NK-92 treated with Interleukin-12 subunit alpha and Interleukin-12 subunit beta, amount 100 ng/mL, for 24 hours (cell line): ENCODE measurements at regions not wholly inside any gene's neighbourhood (a gene's known extent, or its start where the extent isn't known, plus 50 kb on each side); places are given as distances from the start of the nearest gene placed in this dataset.
A peak's percentile ranks its signal among the peaks of the same experiment; 100 is the strongest.
"Not testable (repeated sequence)": the region's sequence is repeated elsewhere in the genome, so short reads cannot be mapped to it uniquely, and the experiment has no call there.

ENCODE experiments used
- DNase-seq: peaks from one replicate; lab custom pipeline; 2025; lab: John Stamatoyannopoulos, UW

DNA sequence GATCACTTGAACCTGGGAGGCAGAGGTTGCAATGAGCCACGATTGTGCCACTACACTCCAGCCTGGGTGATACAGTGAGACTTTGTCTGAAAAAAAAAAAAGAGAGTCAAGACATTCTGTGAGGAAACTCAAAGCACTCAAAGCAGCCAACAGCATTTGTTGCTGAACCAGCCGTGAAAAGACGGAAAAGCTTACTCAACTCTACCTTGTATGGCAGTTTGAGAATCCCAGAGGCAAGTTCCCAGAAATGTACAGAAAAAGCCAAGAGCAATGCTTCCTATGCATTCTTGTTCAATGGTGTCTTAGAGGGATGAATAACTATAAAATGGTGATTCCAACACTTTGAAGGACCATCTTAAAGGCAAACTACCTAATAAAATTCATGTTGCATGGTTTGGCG lies 170.2 kb downstream of the HSD17B3 start:
- no peak for DNase-seq

DNA sequence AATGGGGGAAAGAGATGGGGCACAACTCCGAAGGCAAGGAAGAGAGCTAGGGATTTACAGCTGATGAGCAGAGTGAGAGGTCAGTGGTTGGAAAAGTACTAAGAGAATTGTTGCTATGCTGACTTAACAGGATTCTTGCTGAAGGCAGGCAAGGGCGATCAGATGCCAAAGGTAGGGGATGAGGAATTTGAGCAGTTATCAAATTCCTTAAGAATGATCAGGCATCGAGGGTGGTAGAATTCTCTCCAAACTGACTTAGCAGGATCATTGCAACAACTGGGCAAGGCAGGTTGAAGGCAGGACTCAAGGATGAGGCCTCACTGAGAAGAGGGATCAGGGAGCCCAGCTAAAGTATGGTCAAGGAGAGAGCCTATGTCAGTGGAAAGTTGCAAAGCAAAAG lies 171.0 kb downstream of the HSD17B3 start:
- DNase-seq: no peak

DNA sequence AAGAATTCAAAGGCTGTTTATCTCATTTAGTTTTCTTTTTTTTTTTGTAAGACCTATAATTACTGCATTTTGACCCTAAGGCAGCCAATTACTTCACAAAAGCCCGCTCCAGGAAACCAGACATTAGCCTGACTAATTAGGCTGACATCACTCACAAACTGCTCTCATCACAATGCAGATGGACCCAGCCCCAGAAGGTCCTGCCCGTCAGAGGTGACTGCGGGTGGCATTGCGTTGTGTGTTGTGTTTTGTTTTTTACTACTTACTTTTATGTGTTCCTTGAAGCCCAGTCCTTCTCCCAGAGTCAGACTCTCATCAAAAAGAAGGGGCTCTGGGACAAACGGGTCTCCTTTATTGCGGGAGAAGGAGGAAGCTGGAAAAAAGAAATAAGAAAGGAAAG lies 172.2 kb downstream of the HSD17B3 start:
- DNase-seq: no peak

DNA sequence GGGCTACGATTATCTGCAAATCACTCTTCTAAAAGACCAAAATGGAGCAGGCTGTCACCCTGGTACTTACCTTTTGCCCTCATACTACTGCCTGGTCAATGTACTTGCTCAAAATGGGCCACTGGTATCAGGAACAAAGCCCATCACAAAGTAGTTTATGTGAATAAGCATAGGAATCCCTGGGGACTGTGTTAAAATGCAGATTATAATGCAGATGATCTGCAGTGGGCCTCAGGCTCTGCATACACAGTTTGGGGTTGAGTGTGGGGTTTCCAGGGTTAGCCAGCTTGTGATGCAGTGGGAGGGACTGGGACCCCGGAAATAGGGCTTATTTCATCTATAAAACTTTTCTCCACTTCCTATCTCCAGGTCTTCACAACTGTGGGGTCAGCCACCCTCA lies 173.1 kb downstream of the HSD17B3 start:
- no peak for DNase-seq

DNA sequence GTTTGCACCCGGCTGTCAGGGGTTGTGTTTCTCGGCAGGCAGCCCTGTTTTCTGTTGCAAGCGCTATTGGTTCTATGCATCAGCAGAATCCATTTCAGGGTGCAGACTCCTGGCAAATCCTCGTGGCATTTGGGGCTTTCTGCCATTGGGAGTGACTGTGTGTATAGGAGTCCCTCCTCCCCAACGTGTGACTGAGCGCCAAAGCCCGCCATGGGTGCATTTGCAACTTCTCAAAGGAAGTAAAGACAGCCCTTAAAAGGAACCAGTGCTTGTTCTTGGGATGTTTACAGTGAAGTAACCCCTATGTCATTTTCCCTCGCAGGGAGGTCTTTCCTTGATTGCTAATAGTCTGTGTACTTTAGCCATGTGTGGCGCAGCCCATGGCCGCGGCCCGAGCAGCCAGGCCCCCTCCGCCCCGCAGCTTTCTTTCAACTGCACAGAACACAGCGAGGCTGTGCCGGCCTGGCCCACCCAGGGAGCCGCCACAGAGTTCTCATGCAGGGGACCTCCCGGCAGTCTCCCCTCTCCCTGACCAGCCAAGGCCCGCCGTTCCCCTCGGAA lies 175.6 kb downstream of the HSD17B3 start:
- DNase-seq: no peak

DNA sequence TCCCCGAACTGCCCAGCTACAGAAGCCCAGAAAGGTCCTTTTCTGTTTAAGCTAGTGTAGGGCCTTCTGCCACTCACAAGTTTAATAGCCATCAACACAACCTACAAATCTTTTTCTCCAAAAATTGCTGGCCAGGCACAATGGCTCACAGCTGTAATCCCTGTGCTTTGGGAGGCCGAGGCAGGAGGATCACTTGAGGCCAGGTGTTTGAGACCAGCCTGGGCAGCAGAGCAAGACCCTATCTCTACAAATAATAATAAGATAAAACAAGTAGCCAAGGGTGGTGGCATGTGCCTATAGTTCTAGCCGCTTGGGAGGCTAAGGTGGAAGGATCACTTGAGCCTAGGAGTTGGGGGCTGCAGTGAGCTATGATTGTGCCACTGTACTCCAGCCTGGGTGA lies 176.4 kb downstream of the HSD17B3 start:
- no peak for DNase-seq

DNA sequence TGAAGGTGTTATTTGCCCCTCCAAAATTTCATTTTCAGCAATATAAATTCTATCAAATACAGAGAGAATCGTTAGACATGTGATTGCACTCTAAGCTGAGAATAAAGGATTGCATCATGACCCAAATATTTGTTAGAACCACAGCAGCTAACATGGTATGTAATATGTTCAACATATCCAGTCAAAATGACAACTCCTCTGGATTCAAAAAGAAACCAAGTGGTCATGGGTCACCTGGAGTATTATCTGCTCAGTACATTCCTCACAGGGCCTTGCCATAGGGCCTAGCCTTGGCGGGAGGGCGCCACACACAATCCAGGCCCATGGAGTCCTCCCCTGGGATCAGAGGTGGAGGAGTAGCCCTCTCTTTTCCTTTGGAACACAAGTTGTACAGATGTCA lies 179.2 kb downstream of the HSD17B3 start:
- no peak for DNase-seq

DNA sequence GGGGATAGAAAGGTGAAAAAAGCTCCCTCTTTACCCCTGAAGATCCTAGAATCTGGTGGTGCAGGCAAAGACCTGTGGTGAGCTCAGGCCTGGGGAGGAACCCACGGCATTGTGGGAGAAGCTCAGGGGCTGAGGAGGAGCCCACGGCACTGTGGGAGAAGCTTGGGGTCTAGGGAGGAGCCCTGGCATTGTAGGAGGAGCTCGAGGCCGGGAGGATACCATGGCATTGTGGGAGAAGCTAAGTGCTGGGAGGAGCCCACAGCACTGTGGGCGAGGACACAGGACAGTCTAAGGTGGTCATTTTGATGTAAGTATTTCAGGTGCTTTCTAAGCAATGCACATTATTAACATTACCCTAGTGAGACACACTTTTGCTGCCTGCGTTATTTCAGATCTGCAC lies 179.7 kb downstream of the HSD17B3 start:
- DNase-seq: no peak

DNA sequence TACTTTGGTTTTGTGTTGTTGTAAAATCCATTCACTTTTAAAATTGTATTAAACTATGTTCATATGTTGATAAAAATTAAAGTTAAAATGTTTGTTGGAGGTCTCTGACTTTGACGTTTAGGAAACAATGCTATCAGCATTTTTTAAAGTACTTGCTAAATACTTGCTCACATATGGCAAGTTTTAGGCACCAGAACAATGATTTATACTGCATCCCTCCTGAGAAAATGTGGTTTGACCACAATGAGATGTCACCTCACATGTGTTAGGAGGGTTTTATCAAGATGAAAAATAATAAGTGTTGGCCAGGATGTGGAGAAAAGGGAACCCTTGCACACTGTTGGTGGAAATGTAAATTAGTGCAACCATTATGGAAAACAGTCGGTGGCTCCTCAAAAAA lies 180.8 kb downstream of the HSD17B3 start:
- DNase-seq: no peak

DNA sequence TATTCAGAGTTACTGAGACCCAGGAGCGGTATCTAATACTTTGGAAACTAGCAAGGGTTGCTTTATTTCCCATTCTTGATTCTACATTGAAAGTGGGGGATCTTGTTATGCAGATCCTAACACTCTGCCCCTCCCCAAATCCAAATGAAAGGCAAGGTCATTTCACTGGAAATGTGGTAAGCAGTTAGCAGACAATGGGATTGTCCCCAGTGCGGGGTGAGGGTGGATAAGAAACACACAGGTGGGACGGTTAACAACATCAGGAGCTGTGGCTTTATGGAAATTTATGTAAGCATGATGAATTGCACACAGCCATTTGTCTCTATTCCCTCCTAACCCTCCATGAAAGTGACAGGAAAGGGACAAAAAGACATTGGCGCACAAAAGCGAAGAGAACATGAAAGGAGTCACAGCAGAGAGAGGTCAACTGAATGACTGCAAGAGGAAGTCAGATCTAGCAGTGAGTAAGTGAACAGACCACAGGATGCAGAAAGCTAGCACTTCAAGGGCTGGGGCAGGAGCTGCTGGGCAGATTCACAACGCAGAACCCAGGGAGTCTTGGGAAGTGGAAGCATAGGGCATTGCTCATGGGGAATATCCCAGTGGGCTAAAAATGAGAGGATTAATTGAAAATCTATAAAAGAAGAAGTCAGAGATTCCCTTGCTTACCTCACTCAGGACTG lies 184.4 kb downstream of the HSD17B3 start:
- peak; percentile 10 for DNase-seq

DNA sequence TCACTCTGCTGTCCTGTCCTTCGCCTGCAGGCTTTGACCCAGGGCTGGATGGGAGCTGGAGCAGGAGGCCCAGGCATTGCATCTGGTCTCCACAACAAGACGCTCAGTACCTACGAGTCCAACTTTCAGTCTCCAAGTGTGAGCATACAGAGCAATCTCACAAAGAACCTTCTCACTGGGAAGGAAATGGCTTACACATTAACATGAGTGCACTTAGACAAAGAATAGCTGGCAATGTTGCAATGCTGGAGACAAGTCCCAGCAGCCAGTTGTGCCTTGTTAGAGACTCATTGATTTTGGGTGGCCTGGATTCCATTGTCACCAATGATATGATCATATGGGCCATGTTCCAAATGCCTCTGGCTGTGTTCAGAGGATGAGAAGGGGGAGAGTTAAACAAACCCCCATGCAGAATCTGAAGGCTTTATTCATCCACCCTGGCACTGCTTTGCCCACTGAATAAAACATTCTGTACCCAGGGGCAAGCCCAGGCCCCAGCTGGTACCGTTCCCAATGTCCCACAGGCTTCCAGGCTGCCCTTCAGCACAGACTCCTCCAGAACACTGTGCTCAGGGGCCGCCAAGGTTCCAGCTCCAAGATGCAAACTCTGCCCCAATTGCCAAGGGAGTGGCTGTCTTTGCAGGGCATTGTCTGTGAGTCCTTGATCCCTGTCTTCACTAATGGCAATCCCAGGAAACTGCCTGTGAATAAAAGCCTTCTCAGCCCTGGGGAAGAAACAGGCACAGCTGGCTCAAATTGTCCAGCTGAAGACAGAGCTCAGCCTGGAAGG lies 185.5 kb downstream of the HSD17B3 start:
- DNase-seq: no peak

DNA sequence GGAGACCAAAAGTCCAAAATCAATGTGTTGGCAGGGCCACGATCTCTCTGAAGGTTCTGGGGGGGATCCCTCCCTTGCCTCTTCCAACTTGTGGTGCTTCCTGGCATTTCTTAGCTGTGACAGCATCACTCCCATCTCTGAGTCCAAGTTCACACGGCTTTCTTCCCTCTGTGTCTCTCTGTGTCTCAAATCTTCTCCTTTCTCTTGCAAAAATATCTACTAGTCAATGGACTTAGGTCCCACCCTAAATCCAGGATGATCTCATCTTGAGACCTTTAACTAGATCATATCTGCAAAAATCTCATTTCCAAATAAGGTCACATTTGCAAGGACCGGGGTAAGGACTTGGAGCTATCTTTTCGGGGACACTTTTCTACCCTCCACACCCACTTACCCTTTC lies 186.1 kb downstream of the HSD17B3 start:
- no peak for DNase-seq

DNA sequence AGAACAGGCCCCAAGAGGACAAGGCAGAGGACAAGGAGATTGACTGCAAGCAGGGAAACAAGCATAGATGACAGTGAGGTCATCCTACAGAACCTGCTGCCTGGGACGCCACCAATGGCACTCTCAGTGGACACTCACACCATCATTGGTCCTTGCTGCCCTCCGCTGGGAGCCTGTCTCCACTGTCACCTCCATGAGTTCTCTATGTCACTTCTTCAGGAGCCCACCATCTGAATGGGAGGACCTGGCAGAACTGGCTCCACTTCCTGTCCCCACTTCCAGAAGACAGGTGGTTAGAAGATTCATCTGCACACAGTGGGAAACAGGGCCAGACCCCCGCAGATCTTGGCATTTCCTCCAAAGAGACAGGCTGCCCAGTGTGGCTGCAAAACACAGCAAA lies 188.9 kb downstream of the HSD17B3 start:
- no peak for DNase-seq

DNA sequence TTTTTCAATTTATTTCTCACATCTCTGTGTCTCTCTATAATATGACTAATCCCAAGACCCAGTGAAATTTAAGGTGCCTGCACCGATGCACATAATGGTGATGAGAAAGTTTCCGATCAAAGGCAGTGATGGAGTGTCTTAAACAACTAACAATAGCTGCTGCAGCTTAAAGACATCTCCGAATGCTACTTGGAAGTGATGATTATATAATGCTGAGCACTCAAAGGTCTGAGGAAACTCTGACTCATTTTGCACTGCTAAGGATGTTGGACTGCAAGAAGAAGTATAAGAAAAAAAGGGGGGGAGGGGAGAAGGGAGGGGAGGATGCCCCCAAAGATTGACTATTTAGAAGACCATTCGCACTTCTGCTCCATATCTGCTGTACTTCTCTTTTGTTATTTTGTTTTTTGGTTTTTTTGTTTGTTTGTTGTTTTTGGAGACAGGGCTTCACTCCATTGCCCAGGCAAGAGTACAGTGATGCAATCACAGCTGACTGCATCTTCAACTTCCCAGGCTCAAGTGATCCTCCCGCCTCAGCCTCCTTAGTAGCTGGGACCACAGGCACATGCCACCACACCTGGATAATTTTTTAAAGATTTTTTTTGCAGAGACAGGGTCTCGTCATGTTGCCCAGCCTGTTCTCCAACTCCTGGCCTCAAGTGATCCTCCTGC lies 192.2 kb downstream of the HSD17B3 start:
- no peak for DNase-seq

DNA sequence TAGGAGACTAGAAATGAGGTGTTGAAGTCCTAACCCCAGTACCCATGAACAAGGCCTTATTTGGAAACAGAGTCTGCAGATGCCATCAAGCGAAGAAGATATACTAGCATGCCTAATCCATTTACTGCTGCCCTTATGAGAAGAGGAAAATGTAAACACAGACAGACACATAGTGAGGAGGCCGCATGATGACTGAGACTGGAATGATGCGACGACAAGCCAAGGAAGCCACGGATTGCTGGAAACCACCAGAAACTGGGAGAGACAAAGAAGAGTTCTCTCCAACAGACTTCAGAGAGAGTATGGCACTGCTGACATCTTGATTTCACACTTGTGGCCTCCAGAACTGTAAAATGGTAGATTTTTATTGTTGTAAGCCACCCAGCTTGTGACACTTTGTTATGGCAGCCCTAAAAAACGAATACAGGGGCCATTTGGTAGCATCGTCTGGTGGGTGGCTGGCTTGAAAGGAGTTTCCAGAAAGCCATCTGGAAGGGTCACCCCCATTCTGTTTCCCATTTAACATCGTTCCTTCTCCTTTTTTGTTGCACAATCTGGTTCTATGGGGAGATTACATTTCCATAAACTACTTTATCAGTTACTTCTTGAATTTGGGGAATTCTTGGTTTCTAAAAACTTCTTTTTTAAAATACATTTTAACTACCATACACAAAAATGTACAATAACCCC lies 193.1 kb downstream of the HSD17B3 start:
- DNase-seq: no peak

DNA sequence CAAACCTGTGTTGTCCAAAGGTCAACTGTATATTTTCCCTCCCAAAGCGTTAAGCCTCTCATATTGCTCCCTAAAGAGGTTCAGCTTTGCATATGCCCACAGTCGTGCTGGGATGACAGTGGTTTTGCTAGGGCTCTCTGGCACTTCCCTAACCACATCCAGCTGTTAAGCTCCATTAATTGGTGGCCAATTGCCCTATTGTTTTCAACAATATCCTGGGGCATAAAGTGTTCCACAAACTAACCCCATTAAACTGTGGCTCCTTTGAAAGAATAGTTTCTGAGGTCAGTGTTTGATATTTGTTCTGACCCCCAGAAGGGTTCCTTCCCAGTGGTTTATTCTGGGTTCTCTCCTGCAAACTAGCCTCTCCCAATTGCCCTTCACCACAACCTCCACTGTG lies 194.5 kb downstream of the HSD17B3 start:
- DNase-seq: no peak

DNA sequence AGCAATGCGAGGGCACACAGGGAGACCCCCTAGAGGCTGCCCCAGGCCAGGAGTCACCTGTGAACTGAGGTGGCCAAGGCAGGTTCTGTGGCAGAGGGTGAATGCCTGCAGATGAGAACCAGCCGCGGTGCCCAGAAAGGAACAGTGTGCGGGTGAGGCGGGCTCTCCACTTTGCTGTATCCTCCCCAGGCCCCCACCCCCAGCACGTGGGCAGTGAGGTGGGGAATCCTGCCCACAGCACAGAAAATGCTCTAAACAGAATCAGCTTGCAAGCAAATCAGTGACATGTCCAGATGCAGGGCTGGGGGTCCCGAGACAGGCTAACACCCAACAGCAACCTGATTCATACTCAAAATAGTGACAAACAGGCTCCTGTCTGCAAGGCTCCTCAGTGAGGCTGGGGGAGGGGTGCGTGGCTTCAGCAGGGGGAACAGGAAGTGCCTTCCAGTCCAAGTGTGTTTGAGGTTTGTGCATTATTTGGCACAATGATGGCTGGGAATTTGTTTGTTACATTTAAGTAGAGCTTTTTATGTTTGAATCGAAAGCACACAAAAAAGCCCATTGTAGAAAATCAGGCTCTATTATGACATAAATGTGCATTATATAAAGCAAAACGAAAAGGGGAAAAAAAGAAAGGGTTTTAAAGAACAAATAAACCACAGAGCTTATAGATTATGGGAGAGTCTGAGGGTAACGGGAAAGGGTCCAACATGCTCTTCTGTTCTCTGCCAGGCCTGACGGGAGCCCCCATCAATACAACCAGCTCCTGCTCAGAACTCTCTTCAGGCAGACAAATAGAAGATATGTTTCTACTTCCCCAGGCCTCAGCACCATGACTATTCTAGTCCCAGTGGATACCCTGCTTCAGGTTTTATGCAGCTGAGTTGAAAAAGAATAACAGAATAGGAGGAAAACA lies 201.3 kb downstream of the HSD17B3 start:
- peak; percentile 15 for DNase-seq

DNA sequence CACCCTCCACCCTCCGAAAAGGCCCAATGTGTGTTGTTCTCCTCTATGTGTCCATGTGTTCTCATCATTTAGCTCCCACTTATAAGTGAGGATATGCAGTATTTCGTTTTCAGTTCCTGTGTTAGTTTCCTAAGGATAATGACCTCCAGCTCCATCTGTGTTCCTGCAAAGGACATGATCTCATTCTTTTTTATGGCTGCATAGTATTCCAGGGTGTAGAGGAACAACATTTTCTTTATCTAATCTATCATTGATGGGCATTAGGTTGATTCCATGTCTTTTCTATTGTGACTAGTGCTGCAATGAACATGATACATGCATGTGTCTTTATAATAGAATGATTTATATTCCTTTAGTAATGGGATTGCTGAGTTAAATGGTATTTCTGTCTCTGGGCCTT lies 211.3 kb downstream of the HSD17B3 start:
- not testable (repeated sequence) for DNase-seq

DNA sequence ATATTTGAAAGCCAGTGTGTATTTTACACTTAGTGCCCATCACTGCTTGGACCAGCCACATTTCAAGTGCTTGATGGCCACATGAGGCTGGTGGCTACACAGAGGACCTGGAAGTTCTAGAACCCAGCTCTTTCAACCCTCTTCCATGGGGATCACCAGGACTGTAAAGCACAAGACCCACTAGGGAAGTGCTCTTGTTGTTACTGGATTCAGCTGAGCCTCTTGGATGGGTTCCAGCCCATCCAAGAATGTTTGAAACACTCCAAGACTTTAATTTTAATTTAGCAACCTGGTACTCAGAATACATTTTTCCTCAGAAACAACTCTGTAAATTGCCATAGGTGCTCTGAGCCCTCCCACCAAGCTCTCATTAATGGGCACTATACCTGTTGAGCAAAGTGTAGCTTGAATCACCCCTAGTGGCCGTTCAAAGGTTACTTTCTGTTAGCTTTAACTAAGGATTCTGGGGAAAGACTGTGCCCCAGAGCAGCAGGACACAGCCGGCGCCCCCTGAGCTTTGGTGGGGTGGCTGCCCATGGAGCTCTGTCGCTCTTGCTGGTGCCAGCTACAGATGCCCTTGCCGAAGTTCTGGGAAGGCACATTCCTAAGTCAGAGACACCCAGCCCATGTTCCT lies 212.4 kb downstream of the HSD17B3 start:
- no peak for DNase-seq

DNA sequence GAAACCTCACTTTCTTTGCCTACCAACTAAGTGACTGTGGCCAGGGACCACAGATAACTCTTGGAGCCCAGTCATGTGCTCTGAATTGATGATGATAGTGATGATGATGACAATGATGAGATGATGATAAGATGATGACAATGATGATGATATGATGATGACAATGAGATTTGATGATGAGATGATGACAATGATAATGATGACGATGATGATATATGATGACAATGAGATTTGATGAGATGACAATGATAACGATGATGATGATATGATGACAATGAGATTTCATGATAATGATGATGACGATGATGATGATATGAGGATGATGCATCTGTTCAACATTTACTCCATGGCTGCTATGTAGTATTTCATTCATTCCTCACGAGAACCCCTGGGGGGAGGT lies 213.0 kb downstream of the ERCC6L2 start:
- DNase-seq: no peak
